RPMI7951 (cell line): ENCODE measurements at regions not wholly inside any gene's neighbourhood (a gene's known extent, or its start where the extent isn't known, plus 50 kb on each side); places are given as distances from the start of the nearest gene placed in this dataset.
A peak's percentile ranks its signal among the peaks of the same experiment; 100 is the strongest.

ENCODE experiments used
- DNase-seq: peaks from one replicate; pipeline ENCODE4 v3.0.0-alpha.2; 2012; ENCODE audit warnings: low read depth

DNA sequence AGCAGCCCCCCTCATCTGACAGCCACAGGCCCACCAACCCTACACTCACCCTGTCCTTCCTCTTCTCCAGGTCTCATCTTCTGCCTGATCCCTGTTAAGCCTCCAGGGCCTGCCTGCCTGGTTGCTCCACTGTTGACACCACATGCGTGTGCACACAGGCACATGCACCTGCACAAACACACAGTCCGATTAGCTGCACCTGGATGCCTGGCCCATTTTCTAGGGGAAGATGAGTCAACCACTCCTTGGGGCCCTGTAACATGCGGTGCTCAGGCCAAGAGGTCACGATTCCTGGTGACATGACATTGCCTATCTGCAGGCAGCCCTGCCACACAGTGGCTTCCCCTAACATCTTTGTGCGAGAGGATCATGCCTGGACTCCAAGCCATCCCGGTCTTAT, 498.4 kb downstream of the BCOR start:
- DNase-seq = no peak

DNA sequence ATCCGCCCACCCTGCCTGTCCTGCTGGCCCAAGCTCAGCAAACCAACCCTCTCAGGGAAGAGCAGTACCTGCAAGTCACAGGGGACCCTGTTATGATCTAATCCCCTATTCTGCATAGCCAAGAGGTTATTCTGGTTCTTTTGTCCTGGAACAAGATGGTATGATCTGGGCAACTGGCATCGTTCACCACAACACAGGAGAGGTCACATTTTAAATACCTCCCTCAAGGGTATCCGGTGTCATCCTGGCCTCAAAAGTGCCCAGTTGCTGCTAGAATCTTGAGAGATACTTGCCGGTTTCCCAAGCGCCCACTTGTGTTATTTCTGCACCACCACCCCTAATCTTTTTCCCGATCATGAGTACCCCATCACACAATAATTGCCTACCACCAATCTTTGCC, 497.5 kb downstream of the BCOR start:
- DNase-seq = no peak

DNA sequence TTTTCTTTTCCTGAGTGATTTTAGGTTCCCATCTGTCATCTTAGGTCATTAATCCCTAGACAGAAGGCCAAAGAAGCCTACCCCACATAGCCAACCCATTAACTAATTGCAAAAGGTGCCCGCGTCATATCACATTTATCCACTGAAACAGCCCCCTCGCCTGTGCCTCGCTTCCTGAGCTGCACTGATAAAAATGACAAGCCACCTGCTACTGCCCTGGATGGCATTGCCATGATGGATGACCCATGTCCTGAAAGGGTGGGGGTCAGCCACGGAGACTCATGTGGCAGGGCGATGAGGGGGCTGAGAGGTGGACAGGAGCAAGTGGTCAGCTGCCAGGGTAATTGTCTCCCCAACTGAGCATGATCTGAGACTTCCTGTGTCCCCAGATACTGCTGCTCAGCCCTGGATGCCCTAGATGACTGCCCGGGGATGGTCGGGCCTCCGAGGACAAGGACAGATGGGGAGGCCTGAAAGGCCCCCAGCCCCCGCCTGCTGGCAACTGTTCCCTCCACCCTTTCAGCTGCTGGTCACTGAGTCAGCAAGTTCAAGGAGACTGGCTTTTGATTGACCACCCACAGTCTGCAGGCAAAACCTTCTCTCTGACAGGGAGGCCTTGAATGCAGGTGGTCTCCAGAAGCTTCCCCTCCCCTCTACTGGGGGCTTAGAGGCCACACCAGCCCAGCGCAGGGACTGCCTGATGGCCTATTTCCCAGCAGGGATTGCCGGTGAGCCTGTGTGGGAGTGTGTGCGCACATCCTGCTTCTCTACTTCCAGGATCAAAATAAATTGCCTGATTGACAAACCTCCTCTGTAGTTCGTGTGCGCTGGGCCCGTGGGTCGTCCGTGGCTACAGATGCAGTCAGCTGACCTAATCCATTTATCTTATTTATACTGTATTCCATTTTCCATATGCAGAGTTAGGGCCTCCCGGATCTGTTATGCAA, 496.3 kb downstream of the BCOR start:
- DNase-seq = no peak

DNA sequence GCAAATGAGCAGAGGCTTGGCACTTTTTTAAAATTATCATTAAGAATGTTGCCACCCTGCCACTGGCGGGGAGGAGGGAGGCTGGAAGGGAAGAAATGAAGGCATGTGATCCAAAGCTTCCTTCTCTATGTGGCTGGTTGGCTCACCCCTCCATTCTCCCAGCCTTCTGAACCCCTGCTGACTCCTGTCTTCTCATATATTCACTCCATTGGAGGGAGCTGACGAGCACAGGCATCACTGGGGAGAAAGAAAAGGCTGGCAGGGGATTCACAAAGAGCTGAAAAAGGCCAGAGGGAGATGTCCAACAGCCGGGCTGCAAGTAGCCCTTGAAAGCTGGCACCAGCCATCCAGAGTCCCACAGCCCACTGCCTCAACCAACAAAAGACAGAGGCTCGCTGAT, 495.6 kb downstream of the BCOR start:
- DNase-seq = no peak

DNA sequence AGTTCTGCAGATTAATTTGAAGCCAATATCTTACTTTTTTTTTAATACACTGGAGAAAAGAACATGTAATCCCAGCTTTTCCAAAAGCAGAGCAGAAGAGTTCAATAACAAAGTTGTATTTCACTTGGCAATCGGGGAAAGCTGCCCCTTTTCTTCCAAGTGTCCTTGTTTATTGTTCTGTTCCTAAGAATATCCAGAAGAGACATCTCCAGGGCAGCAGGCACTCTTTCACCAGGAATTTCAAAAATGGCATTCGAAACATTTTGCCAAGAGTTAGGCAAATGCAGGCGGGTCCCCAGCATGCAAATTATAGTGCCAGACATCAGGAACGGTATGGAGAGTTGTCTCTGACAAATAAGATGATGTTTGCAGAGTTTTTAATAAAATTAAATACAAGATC, 494.5 kb downstream of the BCOR start:
- no peak for DNase-seq

DNA sequence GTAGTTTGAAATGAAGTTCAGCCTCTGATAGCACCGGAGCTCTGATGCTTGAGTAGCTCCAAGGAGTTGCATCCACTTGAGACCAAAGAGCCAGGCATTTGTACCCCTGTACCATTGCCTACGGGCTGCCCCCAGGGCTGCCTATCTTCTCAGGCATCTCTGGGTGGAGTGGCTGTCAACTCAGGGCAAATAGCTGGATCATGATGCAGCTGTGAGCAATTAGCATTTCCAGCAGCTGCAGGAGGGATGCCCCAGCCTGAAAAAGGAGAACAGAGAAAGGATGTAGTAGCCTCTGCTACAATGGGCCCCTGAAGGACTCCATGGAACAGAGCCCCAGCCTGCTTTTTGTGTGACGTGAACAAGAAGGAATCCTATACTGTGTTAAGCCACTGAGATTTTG, 492.6 kb downstream of the BCOR start:
- peak; percentile 22 for DNase-seq

DNA sequence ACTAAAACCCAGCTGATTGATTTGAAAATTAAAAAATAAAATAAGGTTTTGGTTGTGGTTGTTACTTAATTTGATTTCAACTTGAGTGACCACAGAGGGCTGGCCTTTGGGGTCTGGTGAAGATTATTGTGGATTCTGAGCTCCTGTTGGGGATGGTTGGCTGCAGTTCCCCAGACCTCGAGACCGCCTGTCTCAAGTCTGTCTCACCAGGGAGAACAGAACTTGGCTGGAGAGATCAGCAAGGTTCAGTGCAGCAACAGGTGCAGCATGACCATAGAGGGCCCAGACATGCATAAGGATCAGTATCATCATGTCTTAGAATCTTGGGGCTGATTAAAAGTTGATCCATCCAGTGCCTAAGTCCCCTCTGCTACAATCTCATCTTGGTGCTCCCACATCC, 491.9 kb downstream of the BCOR start:
- DNase-seq = no peak

DNA sequence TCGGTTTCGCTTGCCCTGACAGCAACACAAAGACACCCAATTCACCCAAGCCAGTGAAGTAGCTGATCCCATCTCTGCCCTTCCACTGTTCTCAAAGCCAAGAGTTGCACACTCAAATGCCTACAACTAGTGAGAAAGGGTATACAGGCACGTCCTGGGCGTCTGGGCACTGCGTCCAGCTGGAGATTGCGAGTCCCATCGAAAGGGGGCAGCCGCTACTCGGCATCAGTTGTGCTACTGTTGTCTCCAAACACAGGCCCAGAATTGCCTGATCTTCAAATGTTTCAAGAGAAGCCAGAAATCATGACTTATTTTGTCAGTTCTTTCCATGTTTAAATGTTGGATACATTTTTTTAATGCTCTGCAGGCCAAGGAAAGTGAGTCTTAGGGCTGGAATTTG, 487.8 kb downstream of the BCOR start:
- DNase-seq = no peak

DNA sequence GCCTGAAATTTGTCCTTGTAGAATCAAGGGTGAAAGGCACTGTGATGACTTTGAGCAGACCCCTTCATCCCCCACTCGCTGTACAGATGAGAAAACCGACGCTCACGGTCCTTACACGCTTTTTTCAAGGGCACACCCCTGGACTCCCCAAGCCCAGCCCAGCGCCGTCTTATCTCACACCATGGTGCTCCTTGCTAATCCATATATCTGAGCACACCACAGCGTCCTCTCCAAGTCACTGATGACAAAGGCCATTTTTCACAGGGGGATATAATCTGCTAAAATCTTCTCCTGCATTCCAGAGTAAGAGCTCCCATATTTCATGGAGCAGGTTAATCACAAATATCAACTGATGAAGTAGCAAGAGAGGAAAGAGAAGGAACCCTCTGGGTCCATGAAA, 486.3 kb downstream of the BCOR start:
- no peak for DNase-seq

DNA sequence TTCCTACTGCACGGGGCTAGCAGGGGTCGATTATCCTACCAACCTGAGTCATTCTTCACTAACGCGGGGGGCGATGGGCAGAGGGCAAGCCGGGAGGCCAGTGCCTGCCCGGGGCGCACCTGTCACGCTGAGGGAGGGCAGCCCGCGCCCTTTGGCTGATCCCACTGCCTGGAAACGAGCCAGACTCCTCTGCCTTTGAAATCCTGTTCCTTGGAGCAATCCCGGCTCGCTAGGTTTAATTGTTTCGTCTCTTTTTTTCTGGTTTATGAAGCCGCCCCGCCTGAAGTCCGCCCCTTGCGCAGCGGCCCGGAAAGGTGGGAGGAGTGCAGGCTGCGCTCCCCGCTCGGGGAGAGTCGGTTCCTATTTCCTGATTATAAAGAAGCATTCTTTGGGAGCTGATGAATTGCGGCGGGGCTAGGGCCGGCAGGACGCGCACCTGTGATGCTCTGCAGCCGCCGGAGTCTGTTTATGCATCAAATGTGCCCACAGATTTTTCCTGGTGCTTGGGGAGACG, 484.2 kb downstream of the BCOR start:
- DNase-seq = peak; percentile 75

DNA sequence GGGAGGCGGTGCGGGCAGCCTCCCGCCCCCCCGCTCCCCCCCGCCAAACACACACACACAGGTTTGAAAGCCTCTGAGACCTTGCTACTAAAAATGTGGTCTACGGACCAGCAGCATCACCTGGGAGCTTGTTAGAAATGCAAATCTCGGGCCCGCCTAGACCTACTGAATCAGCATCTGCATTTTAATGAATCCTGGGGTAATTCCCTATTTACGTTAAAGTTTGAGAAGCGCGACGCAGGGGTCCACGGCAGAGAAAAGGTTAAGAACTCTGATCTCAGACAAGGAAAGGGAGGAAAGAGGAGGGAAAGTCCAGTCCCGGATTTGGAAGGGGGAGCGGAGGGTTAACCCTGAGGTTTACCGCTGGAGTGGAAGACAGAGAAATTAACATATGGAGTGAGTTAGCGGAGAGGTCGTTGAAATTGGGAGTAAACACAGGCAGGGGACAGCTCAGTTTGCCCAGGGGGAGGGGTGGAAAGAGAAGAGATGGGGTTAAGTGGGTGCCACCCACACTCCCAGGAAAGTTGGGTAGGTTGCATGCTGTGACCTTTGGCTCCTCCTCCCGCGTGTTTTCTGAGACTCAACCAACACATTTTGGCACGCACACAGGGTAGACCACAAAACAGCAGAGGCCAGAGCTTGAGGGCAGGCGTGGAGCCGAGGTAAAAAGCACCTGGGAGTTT, 483.6 kb downstream of the BCOR start:
- DNase-seq = peak; percentile 68

DNA sequence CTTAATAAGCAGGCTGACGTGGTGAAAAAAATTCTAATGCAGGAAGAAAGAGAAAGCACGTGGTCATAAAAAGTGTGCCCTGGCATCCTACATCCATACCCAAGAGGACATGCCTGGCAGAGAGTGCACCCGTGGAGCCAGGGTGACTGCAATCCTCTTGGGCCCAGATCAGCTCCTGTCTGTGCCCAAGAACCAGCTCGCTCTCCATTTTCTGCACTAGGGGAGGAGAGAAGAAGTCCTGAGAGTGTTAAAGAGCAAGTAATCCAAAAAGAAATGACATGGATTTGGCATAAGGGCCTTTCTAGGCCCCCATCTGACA, 483.1 kb downstream of the BCOR start:
- no peak for DNase-seq

DNA sequence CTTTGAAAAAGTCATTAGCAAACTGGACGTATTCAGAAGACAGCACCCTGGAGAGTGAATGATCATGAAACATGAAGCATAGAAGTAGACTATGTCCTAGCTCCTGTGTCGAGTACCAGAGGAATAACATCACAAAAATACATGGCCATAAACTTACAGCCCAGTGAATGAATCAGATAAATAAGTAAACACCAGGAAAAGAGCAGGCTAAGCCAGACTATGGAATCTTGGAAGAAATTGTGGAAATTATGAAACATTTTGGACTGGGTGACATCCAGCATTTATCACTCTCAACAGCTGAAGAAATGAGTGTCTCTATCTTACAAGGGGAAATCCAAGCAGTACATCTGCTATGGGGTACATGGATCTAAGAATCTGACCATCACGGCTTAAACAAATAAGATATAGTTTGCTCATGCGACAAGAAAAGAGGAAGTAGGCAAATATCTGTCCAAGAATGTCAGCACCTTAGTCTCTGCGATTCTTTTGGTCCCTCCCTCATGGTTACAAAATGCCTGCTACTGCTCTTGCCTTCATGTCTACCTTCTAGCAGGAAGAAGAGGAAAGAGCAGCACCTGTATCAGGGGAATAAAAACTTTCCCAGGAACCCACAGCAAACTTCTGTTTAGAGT, 481.5 kb downstream of the BCOR start:
- no peak for DNase-seq

DNA sequence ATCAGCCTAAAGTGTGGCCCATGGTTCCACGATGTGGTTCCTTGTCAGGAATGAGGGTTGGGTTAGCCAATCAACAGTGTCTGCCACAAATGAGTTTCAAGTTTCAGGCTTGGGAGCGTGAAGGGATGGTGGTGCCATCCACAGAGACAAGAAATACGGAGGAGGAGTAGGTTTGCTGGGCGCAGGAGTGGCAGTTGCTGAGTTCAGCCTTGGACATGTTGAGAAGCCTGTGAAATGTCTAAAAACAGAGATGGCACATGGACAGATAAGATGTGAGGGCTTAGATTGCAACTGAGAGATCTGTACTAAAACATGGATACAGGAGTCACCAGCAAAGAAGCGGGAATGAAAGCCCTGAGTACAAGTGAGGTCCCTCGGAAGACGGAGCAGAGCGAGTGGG, 481.0 kb downstream of the BCOR start:
- DNase-seq = no peak

DNA sequence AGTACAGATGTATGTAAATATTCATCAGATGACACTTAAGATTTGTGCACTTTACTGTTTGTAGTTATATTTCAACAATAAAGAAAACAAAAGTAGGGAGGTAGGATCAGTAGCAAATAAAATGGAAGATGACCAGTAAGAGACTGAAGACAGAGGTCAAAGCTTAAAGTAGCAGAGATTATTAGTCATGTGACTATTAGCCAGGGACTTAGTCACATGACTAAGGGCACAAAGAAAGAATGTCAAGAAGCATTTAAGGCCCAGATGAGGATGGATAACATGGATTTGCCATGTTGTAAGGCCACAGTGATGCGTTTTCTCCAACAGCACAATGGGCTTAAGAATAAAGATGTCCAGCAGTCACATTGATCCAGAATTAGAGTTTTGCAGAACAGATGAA, 479.6 kb downstream of the BCOR start:
- no peak for DNase-seq

DNA sequence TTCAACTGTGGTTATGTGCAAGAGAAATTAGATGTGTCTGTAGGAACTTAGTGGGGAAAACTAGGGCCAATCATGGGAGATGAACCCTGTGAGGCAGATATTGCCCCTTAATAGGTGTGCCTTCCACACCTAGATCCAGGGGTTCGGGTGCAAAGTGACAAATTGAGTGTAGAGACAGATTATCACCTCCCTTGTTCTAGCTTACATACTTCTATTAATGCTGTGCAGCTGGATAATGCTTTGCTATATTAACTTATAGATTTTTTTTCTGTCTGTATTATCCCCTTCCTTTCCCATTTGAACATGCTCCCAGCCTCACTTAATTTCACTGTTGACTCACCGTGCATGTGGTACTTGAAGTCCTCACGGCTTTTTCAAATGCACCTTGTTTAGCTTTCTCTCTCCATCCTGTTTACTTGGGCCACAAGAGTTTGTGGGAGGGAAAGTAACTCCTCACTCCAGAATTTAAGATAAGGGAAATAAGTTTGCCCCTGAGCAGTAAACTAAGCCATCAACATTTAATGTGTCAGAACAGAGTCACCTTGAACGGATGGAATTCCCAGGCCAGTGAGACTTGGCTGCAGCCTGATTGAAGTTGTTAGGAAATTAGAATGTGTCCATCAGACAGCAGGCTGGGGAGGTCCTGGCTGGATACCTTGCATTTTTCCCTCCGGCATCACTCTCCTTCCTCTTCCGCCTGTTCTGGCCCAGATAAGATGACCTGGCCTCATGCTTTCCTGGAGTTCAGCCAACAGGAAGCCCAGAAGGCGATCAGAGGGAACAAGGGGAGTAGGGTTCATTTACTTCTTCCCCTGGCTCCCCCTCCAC, 478.4 kb downstream of the BCOR start:
- peak; percentile 68 for DNase-seq

DNA sequence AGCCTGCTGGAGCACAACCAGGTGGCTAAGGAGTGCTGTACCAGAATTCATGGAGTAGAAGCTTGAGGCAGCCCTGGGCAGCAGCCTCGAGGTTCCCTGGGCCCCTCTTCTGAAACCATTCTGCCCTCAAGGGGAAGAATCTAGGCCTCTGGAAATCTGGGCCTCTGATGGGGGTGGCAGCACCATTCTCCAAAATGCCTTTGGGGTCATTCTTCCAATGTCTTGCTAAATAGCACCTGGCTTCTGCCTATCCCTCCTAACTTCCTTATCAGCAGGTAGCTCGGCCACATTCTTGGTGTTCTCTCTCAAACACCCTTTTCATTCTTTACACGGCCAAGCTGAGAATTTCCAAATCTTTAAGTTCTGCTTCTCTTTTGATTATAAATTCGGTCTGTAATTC, 473.6 kb downstream of the BCOR start:
- no peak for DNase-seq

DNA sequence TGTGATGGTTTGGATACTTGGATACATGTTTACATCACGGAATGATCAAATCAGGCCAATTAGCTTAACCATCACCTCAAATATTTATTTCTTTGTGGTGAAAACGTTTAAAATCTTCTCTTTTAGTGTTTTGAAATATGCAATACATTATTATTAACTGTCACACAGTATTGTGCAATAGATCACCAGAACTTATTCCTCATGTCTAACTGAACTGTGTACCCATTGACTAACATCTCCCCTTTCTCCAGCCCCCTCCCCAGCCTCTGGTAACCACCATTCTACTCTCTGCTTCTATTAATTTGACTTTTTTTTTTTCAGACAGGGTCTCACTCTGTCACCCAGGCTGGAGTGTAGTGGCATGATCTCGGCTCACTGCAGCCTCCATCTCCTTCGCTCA, 471.9 kb downstream of the BCOR start:
- no peak for DNase-seq

DNA sequence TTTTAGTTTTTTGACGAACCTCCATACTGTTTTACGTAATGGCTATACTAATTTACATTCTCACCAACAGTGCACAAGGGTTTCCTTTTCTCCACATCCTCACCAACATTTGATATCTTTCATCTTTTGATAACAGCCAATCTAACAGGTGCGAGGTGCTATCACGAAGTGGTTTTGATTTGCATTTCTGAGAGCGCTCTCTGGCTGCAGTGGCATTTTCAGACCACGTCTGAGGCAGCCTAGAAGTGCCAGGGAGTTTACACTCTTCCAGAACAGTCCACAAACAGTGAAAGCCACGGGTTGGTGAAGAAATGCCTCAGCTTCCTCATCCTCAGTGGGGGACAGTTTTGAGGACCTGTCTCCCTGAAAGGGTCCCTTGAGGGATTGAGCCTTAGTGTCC, 471.0 kb downstream of the BCOR start:
- DNase-seq = no peak

DNA sequence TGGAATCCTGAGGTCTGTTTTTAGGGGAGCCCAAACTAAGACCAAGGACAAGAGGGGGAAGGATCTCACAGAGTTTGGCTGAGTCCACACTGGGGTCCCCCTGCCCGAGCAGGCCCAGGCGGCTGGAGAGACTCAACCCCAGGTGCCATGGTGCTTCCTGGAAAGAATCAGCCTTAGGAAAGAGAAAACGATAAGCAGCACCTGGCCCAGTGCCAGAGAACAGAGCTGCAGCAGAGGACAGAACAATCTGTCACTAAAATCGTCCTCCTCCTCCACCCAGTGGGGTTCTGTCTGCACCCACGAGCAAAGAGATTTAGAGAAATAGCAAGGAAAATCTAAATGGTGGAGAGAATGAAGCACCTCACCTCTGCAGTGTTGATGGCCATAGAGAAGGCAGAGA, 470.5 kb downstream of the BCOR start:
- no peak for DNase-seq

DNA sequence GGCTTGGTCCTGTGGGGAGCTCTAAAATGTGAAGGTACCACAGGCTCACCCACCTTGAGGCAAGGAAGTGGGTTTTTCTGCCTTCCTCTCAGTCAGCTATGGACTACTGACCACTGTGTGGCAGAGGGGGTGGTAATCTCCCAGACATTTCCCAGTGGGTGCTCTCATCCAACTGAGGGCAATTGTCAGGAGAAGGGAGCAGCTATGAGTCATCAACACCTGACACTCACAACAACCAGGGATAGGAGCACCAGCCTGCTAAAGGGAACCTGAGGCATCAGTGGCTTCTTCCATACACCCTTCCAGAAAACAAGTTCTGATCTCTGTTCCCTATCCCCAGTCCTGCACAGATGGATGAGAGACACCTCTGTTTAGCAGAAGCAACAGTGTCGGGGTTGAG, 468.8 kb downstream of the BCOR start:
- no peak for DNase-seq

DNA sequence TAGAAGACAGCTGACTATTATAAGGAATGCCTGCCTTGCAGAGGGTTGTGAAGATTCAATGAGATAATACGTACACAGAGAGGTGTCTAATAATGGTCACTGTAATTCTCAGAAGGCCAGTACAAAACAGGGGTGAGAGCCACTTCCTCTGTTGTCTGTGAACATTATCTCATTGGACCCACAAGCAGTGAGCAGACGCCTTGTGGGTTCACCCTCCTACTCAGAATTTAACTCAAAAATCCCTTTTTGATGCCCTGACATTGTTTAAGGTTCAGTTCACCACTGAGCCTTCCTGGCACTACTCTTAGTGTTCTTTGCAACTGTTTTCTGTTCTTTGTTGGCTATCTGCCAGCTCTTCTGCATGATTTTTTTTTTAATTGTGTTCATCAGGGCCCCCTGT, 467.4 kb downstream of the BCOR start:
- DNase-seq = no peak
